Left renal pelvis (tissue), 4 donors: ENCODE measurements at regions not wholly inside any gene's neighbourhood (a gene's known extent, or its start where the extent isn't known, plus 50 kb on each side); places are given as distances from the start of the nearest gene placed in this dataset.
"Not testable (repeated sequence)": the region's sequence is repeated elsewhere in the genome, so short reads cannot be mapped to it uniquely, and the experiment has no call there.

Experiments
- DNase-seq, 4 donors: peaks; one replicate each; pipeline ENCODE4 v3.0.0-alpha.2; 2013; ENCODE audit warnings: low read depth in 4 of 4, low spot score in 3 of 4

DNA sequence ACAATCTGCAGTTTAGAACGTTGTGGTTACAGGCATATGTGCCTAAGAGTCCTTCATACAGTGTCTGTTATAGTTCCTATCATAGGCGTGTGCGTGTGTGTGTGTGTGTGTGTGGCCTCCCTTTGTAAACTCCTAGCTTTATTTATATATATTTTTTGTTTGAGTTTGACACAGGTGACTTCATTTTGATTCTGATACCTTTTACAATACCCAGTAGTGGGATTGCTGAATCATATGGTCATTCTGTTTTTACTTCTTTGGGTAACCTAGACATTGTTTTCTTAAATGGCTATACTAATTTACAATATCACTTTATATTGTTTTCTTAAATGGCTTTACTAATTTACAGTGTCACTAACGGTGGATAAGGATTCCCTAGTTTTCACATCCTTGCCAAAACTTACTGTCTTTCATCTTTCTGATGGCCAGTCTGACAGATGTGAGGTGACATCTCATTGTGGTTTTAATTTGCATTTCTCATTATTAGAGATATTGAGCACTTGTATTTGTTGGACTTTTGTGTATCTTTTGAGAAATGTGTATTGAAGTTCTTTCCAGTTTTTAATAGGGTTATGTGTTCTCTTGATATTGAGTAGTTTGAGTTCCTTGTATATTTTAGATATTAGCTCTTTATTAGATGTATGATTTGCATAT, 211.1 kb upstream of the NUDT6 start:
- no peak for DNase-seq

DNA sequence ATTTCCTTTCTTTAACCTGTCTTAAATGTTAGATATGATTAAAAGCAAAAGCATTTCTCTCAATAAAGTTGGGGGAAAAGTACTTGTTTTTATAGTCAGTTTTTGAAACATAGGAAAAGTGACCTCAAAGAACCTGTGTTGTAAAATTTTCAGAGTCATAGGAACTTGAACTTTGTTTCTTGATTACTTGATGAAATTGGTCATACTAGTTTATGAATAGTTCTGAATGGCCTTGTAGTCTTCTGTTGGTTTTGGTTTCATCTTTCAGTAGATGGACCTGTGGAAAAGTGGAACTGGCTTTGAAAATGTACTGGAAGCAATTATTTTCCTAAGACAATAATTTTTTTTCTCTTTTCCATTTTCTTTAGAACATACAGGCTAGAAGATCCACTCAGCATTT, 222.2 kb upstream of the NUDT6 start:
- no peak for DNase-seq

- DNase-seq = no peak
Measured at GRCh38 chr4:123158576-123158975, 236.2 kb upstream of the NUDT6 start.

DNA sequence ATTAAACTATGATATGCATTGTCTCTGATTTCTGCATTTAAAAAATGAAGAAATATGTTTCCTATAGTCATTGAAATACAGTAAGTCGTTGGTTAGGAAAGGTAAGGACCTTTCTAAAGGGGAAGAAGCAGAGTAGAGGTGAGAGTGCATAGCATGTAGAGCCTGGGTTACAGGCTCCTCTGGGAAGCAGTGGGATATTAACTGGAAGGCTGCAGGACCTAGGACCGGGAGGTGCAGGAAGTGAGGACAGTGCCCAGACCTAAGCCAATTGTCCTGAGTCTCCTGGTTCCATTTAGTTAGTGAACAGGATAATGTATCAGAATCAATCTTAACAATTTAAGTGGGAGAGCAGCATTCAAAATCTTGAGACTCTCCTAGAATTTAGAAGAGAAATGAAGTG, 237.1 kb upstream of the NUDT6 start:
- DNase-seq = no peak

DNA sequence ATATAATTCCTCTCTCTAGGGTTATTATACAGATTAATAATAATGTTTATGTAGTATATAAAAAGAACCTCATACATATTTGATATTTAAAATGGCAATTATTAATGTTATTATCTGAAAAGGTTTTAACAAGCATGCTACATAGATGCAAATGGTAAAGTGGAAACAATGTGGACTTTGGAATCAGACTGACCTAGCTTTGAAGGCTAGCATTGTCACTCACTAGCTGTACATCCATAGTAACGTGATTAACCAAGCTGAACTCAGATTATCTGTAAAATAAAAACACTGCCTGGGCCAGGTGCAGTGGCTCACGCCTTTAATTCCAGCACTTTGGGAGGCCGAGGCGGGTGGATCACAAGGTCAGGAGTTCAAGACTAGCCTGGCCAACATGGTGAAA, 233.7 kb upstream of the SPRY1 start:
- DNase-seq = no peak

GRCh38 chr4:123163501-123163900, 233.1 kb upstream of the SPRY1 start:
- DNase-seq = no peak

DNA sequence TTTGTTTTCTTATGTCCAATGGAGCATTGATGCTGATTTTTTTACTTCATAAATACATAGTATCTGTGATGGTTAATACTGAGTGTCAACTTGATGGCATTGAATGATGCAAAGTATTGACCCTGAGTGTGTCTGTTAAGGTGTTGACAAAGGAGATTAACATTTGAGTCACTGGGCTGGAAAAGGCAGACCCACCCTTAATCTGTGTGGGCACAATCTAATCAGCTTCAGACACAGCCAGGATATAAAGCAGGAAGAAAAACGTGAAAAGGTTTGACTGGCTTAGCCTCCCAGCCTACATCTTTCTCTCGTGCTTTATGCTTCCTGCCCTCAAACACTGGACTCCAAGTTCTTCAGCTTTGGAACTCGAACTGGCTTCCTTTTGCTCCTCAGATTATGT, 230.6 kb upstream of the SPRY1 start:
- DNase-seq = no peak

- no peak for DNase-seq
Measured at GRCh38 chr4:123167931-123168330, 228.7 kb upstream of the SPRY1 start.

DNA sequence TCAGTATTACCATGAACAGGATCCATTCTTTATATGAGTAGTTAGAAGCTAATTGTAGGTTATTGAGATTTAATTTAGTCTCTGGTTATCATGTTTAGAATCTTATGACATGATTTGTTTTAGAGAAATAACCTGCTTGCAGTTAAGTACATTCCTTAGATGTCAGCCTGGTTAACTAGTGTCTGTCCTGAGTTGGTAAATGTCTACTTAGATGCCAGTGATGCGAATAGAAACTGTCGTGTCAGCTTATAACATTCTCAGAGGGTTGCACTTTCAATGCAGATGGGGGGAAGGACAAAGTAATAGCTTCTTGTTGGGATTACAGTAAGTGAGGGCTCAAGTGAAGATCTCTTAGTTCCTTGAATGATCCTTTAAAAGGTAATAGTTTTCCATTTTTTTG, 227.8 kb upstream of the SPRY1 start:
- no peak for DNase-seq

- DNase-seq = no peak
Measured at GRCh38 chr4:123170843-123171242, 225.8 kb upstream of the SPRY1 start.

- DNase-seq = no peak
Measured at GRCh38 chr4:123176605-123177004, 220.0 kb upstream of the SPRY1 start.

- DNase-seq = no peak
Measured at GRCh38 chr4:123182289-123182688, 214.3 kb upstream of the SPRY1 start.

GRCh38 chr4:123183308-123183707, 213.3 kb upstream of the SPRY1 start:
- no peak for DNase-seq

DNA sequence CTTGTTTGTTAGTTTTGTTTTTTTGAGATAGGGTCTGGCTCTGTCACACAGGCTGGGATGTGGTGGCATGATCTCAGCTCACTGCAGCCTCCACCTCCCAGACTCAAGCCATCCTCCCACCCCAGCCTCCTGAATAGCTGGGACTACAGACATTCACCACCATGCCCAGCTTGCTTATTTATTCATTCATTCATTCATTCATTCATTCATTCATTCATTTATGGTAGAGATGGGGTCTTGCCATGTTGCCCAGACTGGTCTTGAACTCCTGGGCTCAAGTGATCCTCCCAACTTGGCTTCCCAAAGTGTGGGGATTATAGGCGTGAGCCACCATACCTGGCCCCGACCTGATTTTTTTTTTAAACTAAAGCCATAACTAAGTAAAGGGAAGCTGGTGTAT, 212.8 kb upstream of the SPRY1 start:
- DNase-seq = not testable (repeated sequence)

GRCh38 chr4:123186731-123187130, 209.9 kb upstream of the SPRY1 start:
- no peak for DNase-seq

DNA sequence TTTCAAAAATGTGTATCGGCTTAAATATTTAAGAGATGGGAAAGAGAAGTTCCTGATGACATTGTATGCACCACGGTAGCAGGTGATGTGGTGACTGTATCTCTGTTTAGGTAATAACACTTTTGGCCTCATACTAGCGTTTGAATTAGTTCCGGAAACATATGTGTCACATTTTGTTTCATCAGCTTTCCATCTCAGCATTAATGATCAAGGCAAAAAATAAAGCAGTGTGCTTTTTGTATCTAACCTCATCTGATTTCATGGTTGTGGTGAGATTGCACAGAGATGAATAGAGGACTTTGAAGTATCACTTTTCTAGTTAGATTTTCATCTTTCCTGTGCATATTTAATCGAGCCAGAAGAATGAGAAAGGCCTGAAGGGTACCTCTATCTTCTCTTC, 206.4 kb upstream of the SPRY1 start:
- no peak for DNase-seq

- DNase-seq = no peak
Measured at GRCh38 chr4:123191728-123192127, 204.9 kb upstream of the SPRY1 start.

DNA sequence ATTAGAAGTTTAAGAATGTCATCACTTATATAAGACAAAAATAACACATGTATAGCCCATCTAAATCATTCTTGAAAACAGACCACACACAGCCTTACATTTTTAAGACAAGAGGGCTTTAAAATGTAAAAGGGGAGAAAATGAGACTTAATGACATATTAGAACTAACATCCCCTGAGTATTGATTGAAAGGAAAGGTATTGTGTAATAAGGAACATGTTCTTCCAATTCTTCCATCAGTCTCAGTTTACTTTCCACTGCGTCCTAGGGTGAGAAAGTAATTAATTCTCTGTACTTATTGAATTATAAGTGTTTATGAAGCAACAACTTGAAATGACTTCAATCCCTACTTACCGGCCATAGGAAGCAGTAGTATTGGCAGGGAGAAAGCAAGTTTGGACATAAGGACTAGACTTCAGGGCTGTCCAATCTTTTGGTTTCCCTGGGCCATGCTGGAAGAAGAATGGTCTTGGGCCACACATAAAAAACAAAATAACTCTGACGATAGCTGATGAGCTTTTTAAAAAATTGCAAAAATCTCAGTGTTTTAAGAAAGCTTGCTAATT, 202.7 kb upstream of the SPRY1 start:
- no peak for DNase-seq

GRCh38 chr4:123198706-123199105, 197.9 kb upstream of the SPRY1 start:
- no peak for DNase-seq

DNA sequence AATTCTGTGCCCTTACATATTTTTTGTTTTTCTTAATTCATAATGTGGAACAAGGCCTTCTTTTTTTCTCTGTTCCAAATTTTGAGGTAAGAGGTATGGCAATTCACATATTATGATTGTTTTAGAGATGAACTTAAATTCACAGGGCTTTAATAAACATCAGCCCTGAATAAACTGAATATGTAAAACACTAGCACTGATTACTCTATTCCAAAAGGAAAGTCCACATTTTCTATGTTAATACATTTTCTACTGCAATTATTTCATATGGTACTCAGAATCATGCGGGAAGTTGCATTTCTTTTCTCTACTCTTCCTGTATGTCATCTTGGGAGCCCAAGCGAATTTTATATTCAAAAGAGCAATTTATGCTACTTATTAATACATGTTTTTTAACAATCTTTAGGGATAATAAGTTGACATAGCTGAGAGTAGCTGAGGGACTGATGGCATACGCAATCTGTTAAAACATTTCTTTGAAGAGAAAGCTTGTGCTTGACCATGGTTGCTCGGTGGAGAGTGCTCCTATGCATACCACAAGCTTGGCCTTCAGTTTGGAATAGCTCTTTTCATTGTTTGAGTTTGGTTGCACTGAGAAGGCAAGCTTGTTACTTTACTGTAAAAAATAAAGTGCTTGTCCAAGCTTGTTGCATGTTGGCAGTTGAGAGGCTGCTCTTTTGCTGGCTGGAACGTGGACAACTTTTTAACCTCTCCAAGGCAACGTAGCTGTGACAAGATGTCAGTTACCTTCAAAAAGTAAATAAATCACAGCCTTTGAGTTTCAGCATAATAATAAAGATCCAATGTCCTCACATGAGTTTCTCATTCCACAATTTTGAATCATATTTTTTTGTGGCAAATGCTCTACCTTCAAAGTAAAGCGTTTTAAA, 196.3 kb upstream of the SPRY1 start:
- DNase-seq = no peak

- DNase-seq = no peak
Measured at GRCh38 chr4:123204737-123205136, 191.9 kb upstream of the SPRY1 start.

DNA sequence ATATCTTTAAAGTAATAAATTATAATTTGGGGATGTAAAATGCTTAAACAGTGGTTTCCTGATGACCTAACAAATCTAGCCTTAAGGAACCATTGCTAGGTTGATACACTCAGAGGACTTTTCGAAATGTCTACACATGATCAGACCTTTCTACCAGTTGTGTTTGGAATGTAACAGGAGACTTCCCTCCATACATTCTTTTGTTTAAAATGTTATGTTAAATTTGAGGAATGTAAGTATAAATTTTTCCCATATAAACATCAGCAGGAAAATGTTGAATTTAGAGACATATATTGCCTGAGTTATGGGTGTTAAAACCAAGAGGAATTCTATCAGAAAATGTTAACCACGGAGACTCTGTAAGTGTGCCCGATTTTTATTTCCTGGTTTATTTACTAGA, 190.6 kb upstream of the SPRY1 start:
- no peak for DNase-seq
